WERI-Rb-1 (cell line): ENCODE measurements at regions not wholly inside any gene's neighbourhood (a gene's known extent, or its start where the extent isn't known, plus 50 kb on each side); places are given as distances from the start of the nearest gene placed in this dataset.
A peak's percentile ranks its signal among the peaks of the same experiment; 100 is the strongest.

Experiments used
- DNase-seq: peaks from one replicate; pipeline ENCODE4 v3.0.0-alpha.2; 2020
- H3K27ac ChIP-seq: fragments of 250-450 bp; sonication (Bioruptor Pico); 2 replicates; pipeline ENCODE4 v1.5.1; 2020; ENCODE audit warnings: mild to moderate bottlenecking, moderate library complexity
- H3K27me3 ChIP-seq: fragments of 250-450 bp; sonication (Bioruptor Pico); 2 replicates; pipeline ENCODE4 v1.5.1; 2021; ENCODE audit warnings: mild to moderate bottlenecking, low read depth, moderate library complexity; ENCODE audit not compliant: insufficient read depth, severe bottlenecking
- H3K36me3 ChIP-seq: fragments of 250-450 bp; sonication (Bioruptor Pico); 2 replicates; pipeline ENCODE4 v1.5.1; 2020; ENCODE audit warnings: mild to moderate bottlenecking, moderate library complexity
- H3K4me3 ChIP-seq: 2 replicates; pipeline ENCODE4 v1.5.1; 2011; ENCODE audit warnings: low read depth, mild to moderate bottlenecking, control low read depth, low read length
- H3K9me3 ChIP-seq: fragments of 250-450 bp; sonication (Bioruptor Pico); 2 replicates; pipeline ENCODE4 v1.5.1; 2021; ENCODE audit warnings: mild to moderate bottlenecking, moderate library complexity; ENCODE audit not compliant: severe bottlenecking
- TF ChIP-seq, protein P1 (sequence below): IDR thresholded peaks from 2 replicates; pipeline ENCODE4 v1.5.1; 2011; ENCODE audit warnings: low read depth, mild to moderate bottlenecking, control low read depth, inconsistent platforms, low read length

DNA sequence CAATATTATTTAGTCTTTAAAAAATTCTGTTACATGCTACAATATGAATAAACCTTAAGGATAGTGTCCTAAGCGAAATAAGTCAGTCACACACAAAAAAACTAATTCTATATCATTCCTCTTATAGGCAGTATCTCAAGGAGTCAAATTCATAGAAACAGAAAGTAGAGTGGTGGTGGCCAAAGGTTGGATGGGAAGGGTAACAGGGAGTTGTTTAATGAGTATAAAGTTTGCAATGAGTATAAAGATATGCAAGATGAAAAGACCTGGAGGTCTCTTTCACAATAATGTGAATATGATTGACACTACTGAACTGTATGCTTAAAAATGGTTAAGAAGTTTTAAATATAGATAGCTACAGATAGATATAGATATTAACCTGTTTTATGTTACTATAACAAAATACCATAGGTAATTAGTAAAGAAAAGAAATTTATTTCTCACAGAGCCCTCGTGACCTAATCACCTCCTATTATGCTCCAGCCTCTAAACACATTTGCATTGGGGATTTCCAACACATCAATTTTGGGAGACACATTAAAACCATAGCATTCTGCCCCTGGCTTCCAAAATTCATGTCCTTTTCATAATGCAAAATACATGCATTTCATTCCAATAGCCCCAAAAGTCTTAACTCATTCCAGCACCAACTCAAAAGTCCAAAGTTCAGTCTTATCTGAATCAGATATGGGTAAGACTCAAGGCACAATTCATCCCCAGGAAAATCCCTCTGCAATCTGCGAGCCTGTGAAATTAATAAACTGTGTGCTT, 93.6 kb downstream of the ATPSCKMT start:
- no peak for DNase-seq
- Histone ChIP-seq H3K27ac (no peak overlapping the region), H3K9me3 (no peaks in the 10 kb centered on the region), H3K36me3 (no peaks in the 10 kb centered on the region), H3K4me3 (no peak overlapping the region), H3K27me3 (no peaks in the 10 kb centered on the region)
- TF ChIP-seq, protein P1, sequence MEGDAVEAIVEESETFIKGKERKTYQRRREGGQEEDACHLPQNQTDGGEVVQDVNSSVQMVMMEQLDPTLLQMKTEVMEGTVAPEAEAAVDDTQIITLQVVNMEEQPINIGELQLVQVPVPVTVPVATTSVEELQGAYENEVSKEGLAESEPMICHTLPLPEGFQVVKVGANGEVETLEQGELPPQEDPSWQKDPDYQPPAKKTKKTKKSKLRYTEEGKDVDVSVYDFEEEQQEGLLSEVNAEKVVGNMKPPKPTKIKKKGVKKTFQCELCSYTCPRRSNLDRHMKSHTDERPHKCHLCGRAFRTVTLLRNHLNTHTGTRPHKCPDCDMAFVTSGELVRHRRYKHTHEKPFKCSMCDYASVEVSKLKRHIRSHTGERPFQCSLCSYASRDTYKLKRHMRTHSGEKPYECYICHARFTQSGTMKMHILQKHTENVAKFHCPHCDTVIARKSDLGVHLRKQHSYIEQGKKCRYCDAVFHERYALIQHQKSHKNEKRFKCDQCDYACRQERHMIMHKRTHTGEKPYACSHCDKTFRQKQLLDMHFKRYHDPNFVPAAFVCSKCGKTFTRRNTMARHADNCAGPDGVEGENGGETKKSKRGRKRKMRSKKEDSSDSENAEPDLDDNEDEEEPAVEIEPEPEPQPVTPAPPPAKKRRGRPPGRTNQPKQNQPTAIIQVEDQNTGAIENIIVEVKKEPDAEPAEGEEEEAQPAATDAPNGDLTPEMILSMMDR, result no peak

- Histone ChIP-seq H3K9me3 (no peaks in the 10 kb centered on the region), H3K27me3 (no peaks in the 10 kb centered on the region), H3K4me3 (no peak overlapping the region), H3K27ac (no peak overlapping the region), H3K36me3 (no peaks in the 10 kb centered on the region)
- TF ChIP-seq, protein P1, result no peak
- no peak for DNase-seq
Measured at GRCh38 chr5:10153808-10154537, 95.7 kb downstream of the ATPSCKMT start.

GRCh38 chr5:10153394-10153793, 96.3 kb downstream of the ATPSCKMT start:
- TF ChIP-seq, protein P1, result no peak

GRCh38 chr5:10151656-10152055, 98.0 kb downstream of the ATPSCKMT start:
- Histone ChIP-seq H3K36me3 (no peaks in the 10 kb centered on the region), H3K27me3 (no peaks in the 10 kb centered on the region), H3K27ac (no peak overlapping the region), H3K4me3 (no peak overlapping the region), H3K9me3 (no peaks in the 10 kb centered on the region)
- no peak for DNase-seq
- TF ChIP-seq, protein P1, result no peak

More at GRCh38 chr5:10153394-10153793, 96.3 kb downstream of the ATPSCKMT start:
- no peaks in the 10 kb centered on the region for H3K9me3 ChIP-seq
- no peak overlapping the region for H3K27ac ChIP-seq
- no peaks in the 10 kb centered on the region for H3K36me3 ChIP-seq
- H3K27me3 ChIP-seq, result no peaks in the 10 kb centered on the region
- H3K4me3 ChIP-seq, result no peak overlapping the region
- no peak for DNase-seq

- peak overlapping the region; percentile 21 for H3K27ac ChIP-seq
- DNase-seq, result peak; percentile 76
- no peaks in the 10 kb centered on the region for H3K9me3 ChIP-seq
- no peaks in the 10 kb centered on the region for H3K36me3 ChIP-seq
- no peaks in the 10 kb centered on the region for H3K27me3 ChIP-seq
- TF ChIP-seq, protein P1, result no peak
- H3K4me3 ChIP-seq, result no peak overlapping the region
Measured at GRCh38 chr5:10149911-10150310, 99.8 kb downstream of the ATPSCKMT start.
